ENCODE measurements at regions not wholly inside any gene's neighbourhood (a gene's known extent, or its start where the extent isn't known, plus 50 kb on each side); places are given as distances from the start of the nearest gene placed in this dataset.

GRCh38 chr5:152337484-152337883 lies 67.6 kb downstream of the NMUR2 start:
- no peak for DNase-seq (ENCODE audit: low read depth in 1 of 2, low spot score in 1 of 2)

GRCh38 chr5:152335461-152335860 lies 69.6 kb downstream of the NMUR2 start:
- DNase-seq (ENCODE audit: low read depth in 1 of 2, low spot score in 1 of 2), result no peak

GRCh38 chr5:152332716-152333460 lies 72.2 kb downstream of the NMUR2 start:
- no peak for DNase-seq (ENCODE audit: low read depth in 1 of 2, low spot score in 1 of 2)

GRCh38 chr5:152331718-152332117 lies 73.4 kb downstream of the NMUR2 start:
- no peak for DNase-seq (ENCODE audit: low read depth in 1 of 2, low spot score in 1 of 2)

GRCh38 chr5:152331006-152331405 lies 74.1 kb downstream of the NMUR2 start:
- no peak for DNase-seq (ENCODE audit: low read depth in 1 of 2, low spot score in 1 of 2)

- no peak for DNase-seq (ENCODE audit: low read depth in 1 of 2, low spot score in 1 of 2)
These were observed 75.3 kb downstream of the NMUR2 start for GRCh38 chr5:152329761-152330283.

- no peak for DNase-seq (ENCODE audit: low read depth in 1 of 2, low spot score in 1 of 2)
These were observed 75.9 kb downstream of the NMUR2 start for GRCh38 chr5:152329207-152329606.

- no peak for DNase-seq (ENCODE audit: low read depth in 1 of 2, low spot score in 1 of 2)
These were observed 89.1 kb downstream of the NMUR2 start for GRCh38 chr5:152315942-152316341.

- DNase-seq (ENCODE audit: low read depth in 1 of 2, low spot score in 1 of 2), result no peak
These were observed 90.8 kb downstream of the NMUR2 start for GRCh38 chr5:152314196-152314829.

GRCh38 chr5:152309926-152310450 lies 95.1 kb downstream of the NMUR2 start:
- DNase-seq (ENCODE audit: low read depth in 1 of 2, low spot score in 1 of 2), result no peak

GRCh38 chr5:152306386-152306785 lies 98.7 kb downstream of the NMUR2 start:
- DNase-seq (ENCODE audit: low read depth in 1 of 2, low spot score in 1 of 2), result no peak

- DNase-seq (ENCODE audit: low read depth in 1 of 2, low spot score in 1 of 2), result no peak
These were observed 99.6 kb downstream of the NMUR2 start for GRCh38 chr5:152305525-152305924.

GRCh38 chr5:152303841-152304240 lies 101.2 kb downstream of the NMUR2 start:
- no peak for DNase-seq (ENCODE audit: low read depth in 1 of 2, low spot score in 1 of 2)

GRCh38 chr5:152297866-152298265 lies 107.2 kb downstream of the NMUR2 start:
- no peak for DNase-seq (ENCODE audit: low read depth in 1 of 2, low spot score in 1 of 2)

GRCh38 chr5:152293189-152293588 lies 111.9 kb downstream of the NMUR2 start:
- DNase-seq (ENCODE audit: low read depth in 1 of 2, low spot score in 1 of 2), result no peak

GRCh38 chr5:152290181-152290580 lies 114.9 kb downstream of the NMUR2 start:
- DNase-seq (ENCODE audit: low read depth in 1 of 2, low spot score in 1 of 2), result no peak

- no peak for DNase-seq (ENCODE audit: low read depth in 1 of 2, low spot score in 1 of 2)
These were observed 116.0 kb downstream of the NMUR2 start for GRCh38 chr5:152288917-152289595.

- no peak for DNase-seq (ENCODE audit: low read depth in 1 of 2, low spot score in 1 of 2)
These were observed 116.6 kb downstream of the NMUR2 start for GRCh38 chr5:152288499-152288898.

- DNase-seq (ENCODE audit: low read depth in 1 of 2, low spot score in 1 of 2), result no peak
These were observed 119.3 kb downstream of the NMUR2 start for GRCh38 chr5:152285764-152286163.

- DNase-seq (ENCODE audit: low read depth in 1 of 2, low spot score in 1 of 2), result no peak
These were observed 122.7 kb downstream of the NMUR2 start for GRCh38 chr5:152282331-152282730.

GRCh38 chr5:152277936-152278335 lies 127.1 kb downstream of the NMUR2 start:
- no peak for DNase-seq (ENCODE audit: low read depth in 1 of 2, low spot score in 1 of 2)

GRCh38 chr5:152274224-152274623 lies 130.9 kb downstream of the NMUR2 start:
- DNase-seq (ENCODE audit: low read depth in 1 of 2, low spot score in 1 of 2), result no peak
